ENCODE measurements at regions not wholly inside any gene's neighbourhood (a gene's known extent, or its start where the extent isn't known, plus 50 kb on each side); places are given as distances from the start of the nearest gene placed in this dataset.
"Not testable (repeated sequence)": the region's sequence is repeated elsewhere in the genome, so short reads cannot be mapped to it uniquely, and the experiment has no call there.

- not testable (repeated sequence) for DNase-seq
These were observed 454.3 kb upstream of the SLITRK6 start for GRCh38 chr13:86253497-86253896.

GRCh38 chr13:86255820-86256219, 456.6 kb upstream of the SLITRK6 start:
- DNase-seq: not testable (repeated sequence)

GRCh38 chr13:86269511-86269910, 470.3 kb upstream of the SLITRK6 start:
- no peak for DNase-seq

GRCh38 chr13:86282442-86282841, 483.2 kb upstream of the SLITRK6 start:
- no peak for DNase-seq

GRCh38 chr13:86283031-86283430, 483.8 kb upstream of the SLITRK6 start:
- no peak for DNase-seq

GRCh38 chr13:86298725-86299124, 499.5 kb upstream of the SLITRK6 start:
- no peak for DNase-seq

GRCh38 chr13:86299128-86299527, 499.9 kb upstream of the SLITRK6 start:
- no peak for DNase-seq

GRCh38 chr13:86309881-86310280, 510.7 kb upstream of the SLITRK6 start:
- DNase-seq: no peak

GRCh38 chr13:86313421-86313820, 514.2 kb upstream of the SLITRK6 start:
- no peak for DNase-seq

GRCh38 chr13:86318450-86318849, 519.2 kb upstream of the SLITRK6 start:
- no peak for DNase-seq

- DNase-seq: no peak
These were observed 525.0 kb upstream of the SLITRK6 start for GRCh38 chr13:86324191-86324590.

- DNase-seq: no peak
These were observed 556.1 kb upstream of the SLITRK6 start for GRCh38 chr13:86355301-86355700.

- no peak for DNase-seq
These were observed 557.9 kb upstream of the SLITRK6 start for GRCh38 chr13:86357106-86357505.

- DNase-seq: not testable (repeated sequence)
These were observed 564.5 kb upstream of the SLITRK6 start for GRCh38 chr13:86363749-86364148.

GRCh38 chr13:86368924-86369323, 569.7 kb upstream of the SLITRK6 start:
- no peak for DNase-seq

GRCh38 chr13:86377451-86377850, 578.2 kb upstream of the SLITRK6 start:
- DNase-seq: no peak

- no peak for DNase-seq
These were observed 579.4 kb upstream of the SLITRK6 start for GRCh38 chr13:86378628-86379027.

GRCh38 chr13:86383151-86383550, 583.9 kb upstream of the SLITRK6 start:
- no peak for DNase-seq

GRCh38 chr13:86383561-86383960, 584.3 kb upstream of the SLITRK6 start:
- no peak for DNase-seq

- no peak for DNase-seq
These were observed 598.4 kb upstream of the SLITRK6 start for GRCh38 chr13:86397635-86398034.

GRCh38 chr13:86399572-86399971, 600.4 kb upstream of the SLITRK6 start:
- no peak for DNase-seq

- no peak for DNase-seq
These were observed 603.3 kb upstream of the SLITRK6 start for GRCh38 chr13:86402500-86402899.

GRCh38 chr13:86403181-86403580, 604.0 kb upstream of the SLITRK6 start:
- no peak for DNase-seq

GRCh38 chr13:86409466-86410241, 610.4 kb upstream of the SLITRK6 start:
- no peak for DNase-seq

- no peak for DNase-seq
These were observed 626.1 kb upstream of the SLITRK6 start for GRCh38 chr13:86425170-86425815.
